IPS-18a (cell line): ENCODE measurements at regions not wholly inside any gene's neighbourhood (a gene's known extent, or its start where the extent isn't known, plus 50 kb on each side); places are given as distances from the start of the nearest gene placed in this dataset.

Experiments
- H3K27ac ChIP-seq: one replicate; pipeline ENCODE4 v1.5.1; 2013; ENCODE audit warnings: low read length
- H3K27me3 ChIP-seq: one replicate; pipeline ENCODE4 v1.6.1; 2013; ENCODE audit warnings: mild to moderate bottlenecking, low read length; ENCODE audit not compliant: control insufficient read depth, insufficient read depth
- H3K36me3 ChIP-seq: one replicate; pipeline ENCODE4 v1.6.1; 2013; ENCODE audit warnings: low read depth, low read length; ENCODE audit not compliant: control insufficient read depth
- H3K4me1 ChIP-seq: one replicate; pipeline ENCODE4 v1.6.1; 2013; ENCODE audit warnings: low read depth, low read length; ENCODE audit not compliant: control insufficient read depth
- H3K4me3 ChIP-seq: one replicate; pipeline ENCODE4 v1.5.1; 2013; ENCODE audit warnings: low read length
- H3K9ac ChIP-seq: one replicate; pipeline ENCODE4 v1.6.1; 2013; ENCODE audit warnings: mild to moderate bottlenecking, low read length, moderate library complexity
- H3K9me3 ChIP-seq: one replicate; pipeline ENCODE4 v1.6.1; 2013; ENCODE audit warnings: low read depth, low read length; ENCODE audit not compliant: control insufficient read depth

GRCh38 chr14:62076825-62077605 is 314.8 kb downstream of the SNAPC1 start:
- H3K27ac ChIP-seq: no peak overlapping the region
- no peak overlapping the region for H3K9ac ChIP-seq

GRCh38 chr14:62077676-62078261 is 315.5 kb downstream of the SNAPC1 start:
- H3K27ac ChIP-seq: no peak overlapping the region
- no peaks in the 10 kb centered on the region for H3K36me3 ChIP-seq
- H3K4me3 ChIP-seq: no peak overlapping the region
- no peaks in the 10 kb centered on the region for H3K27me3 ChIP-seq
- no peak overlapping the region for H3K9ac ChIP-seq
- no peaks in the 10 kb centered on the region for H3K9me3 ChIP-seq
- no peaks in the 10 kb centered on the region for H3K4me1 ChIP-seq

More at GRCh38 chr14:62076825-62077605, 314.8 kb downstream of the SNAPC1 start:
- Histone ChIP-seq H3K4me1 (no peaks in the 10 kb centered on the region), H3K4me3 (no peak overlapping the region), H3K9me3 (no peaks in the 10 kb centered on the region), H3K36me3 (no peaks in the 10 kb centered on the region), H3K27me3 (no peaks in the 10 kb centered on the region)

GRCh38 chr14:62079038-62079437 is 316.8 kb downstream of the SNAPC1 start:
- Histone ChIP-seq H3K4me3 (no peak overlapping the region), H3K27me3 (no peaks in the 10 kb centered on the region), H3K9me3 (no peaks in the 10 kb centered on the region), H3K9ac (no peak overlapping the region), H3K36me3 (no peaks in the 10 kb centered on the region), H3K4me1 (no peaks in the 10 kb centered on the region), H3K27ac (no peak overlapping the region)

- Histone ChIP-seq H3K27ac (no peak overlapping the region), H3K9me3 (no peaks in the 10 kb centered on the region), H3K9ac (no peak overlapping the region), H3K27me3 (no peaks in the 10 kb centered on the region), H3K4me3 (no peak overlapping the region), H3K36me3 (no peaks in the 10 kb centered on the region), H3K4me1 (no peaks in the 10 kb centered on the region)
These were observed 318.9 kb downstream of the SNAPC1 start for GRCh38 chr14:62081012-62081612.

- Histone ChIP-seq H3K9me3 (no peaks in the 10 kb centered on the region), H3K4me1 (no peaks in the 10 kb centered on the region), H3K27me3 (no peaks in the 10 kb centered on the region), H3K27ac (no peak overlapping the region), H3K4me3 (no peak overlapping the region), H3K9ac (no peak overlapping the region), H3K36me3 (no peaks in the 10 kb centered on the region)
These were observed 319.7 kb downstream of the SNAPC1 start for GRCh38 chr14:62081951-62082350.

- no peaks in the 10 kb centered on the region for H3K27me3 ChIP-seq
- no peaks in the 10 kb centered on the region for H3K4me1 ChIP-seq
- no peak overlapping the region for H3K27ac ChIP-seq
- no peaks in the 10 kb centered on the region for H3K9me3 ChIP-seq
- no peaks in the 10 kb centered on the region for H3K36me3 ChIP-seq
- no peak overlapping the region for H3K9ac ChIP-seq
- no peak overlapping the region for H3K4me3 ChIP-seq
These were observed 320.6 kb downstream of the SNAPC1 start for GRCh38 chr14:62082779-62083178.

- Histone ChIP-seq H3K27ac (no peak overlapping the region), H3K9me3 (no peaks in the 10 kb centered on the region), H3K27me3 (no peaks in the 10 kb centered on the region), H3K9ac (no peak overlapping the region), H3K36me3 (no peaks in the 10 kb centered on the region), H3K4me3 (no peak overlapping the region), H3K4me1 (no peaks in the 10 kb centered on the region)
These were observed 321.8 kb downstream of the SNAPC1 start for GRCh38 chr14:62084020-62084419.

- no peak overlapping the region for H3K4me3 ChIP-seq
- H3K9ac ChIP-seq: no peak overlapping the region
- no peak overlapping the region for H3K27ac ChIP-seq
- no peaks in the 10 kb centered on the region for H3K4me1 ChIP-seq
- no peaks in the 10 kb centered on the region for H3K27me3 ChIP-seq
- no peaks in the 10 kb centered on the region for H3K9me3 ChIP-seq
- no peaks in the 10 kb centered on the region for H3K36me3 ChIP-seq
These were observed 325.0 kb downstream of the SNAPC1 start for GRCh38 chr14:62087191-62087590.

- Histone ChIP-seq H3K36me3 (no peaks in the 10 kb centered on the region), H3K27me3 (no peaks in the 10 kb centered on the region), H3K9me3 (no peaks in the 10 kb centered on the region), H3K4me1 (no peaks in the 10 kb centered on the region), H3K4me3 (no peak overlapping the region), H3K27ac (no peak overlapping the region), H3K9ac (no peak overlapping the region)
These were observed 331.5 kb downstream of the SNAPC1 start for GRCh38 chr14:62093736-62094135.

- Histone ChIP-seq H3K9me3 (no peaks in the 10 kb centered on the region), H3K4me3 (no peak overlapping the region), H3K9ac (no peak overlapping the region), H3K36me3 (no peaks in the 10 kb centered on the region), H3K27me3 (no peaks in the 10 kb centered on the region), H3K4me1 (no peaks in the 10 kb centered on the region), H3K27ac (no peak overlapping the region)
These were observed 334.9 kb downstream of the SNAPC1 start for GRCh38 chr14:62097072-62097471.

GRCh38 chr14:62097824-62098223 is 335.6 kb downstream of the SNAPC1 start:
- H3K4me3 ChIP-seq: no peak overlapping the region
- H3K9me3 ChIP-seq: no peaks in the 10 kb centered on the region
- no peak overlapping the region for H3K27ac ChIP-seq
- no peaks in the 10 kb centered on the region for H3K27me3 ChIP-seq
- no peaks in the 10 kb centered on the region for H3K36me3 ChIP-seq
- no peak overlapping the region for H3K9ac ChIP-seq
- no peaks in the 10 kb centered on the region for H3K4me1 ChIP-seq

- Histone ChIP-seq H3K4me1 (no peaks in the 10 kb centered on the region), H3K36me3 (no peaks in the 10 kb centered on the region), H3K27me3 (no peaks in the 10 kb centered on the region), H3K9ac (no peak overlapping the region), H3K4me3 (no peak overlapping the region), H3K9me3 (no peaks in the 10 kb centered on the region), H3K27ac (no peak overlapping the region)
These were observed 336.1 kb downstream of the SNAPC1 start for GRCh38 chr14:62098357-62098756.
